ENCODE measurements at regions not wholly inside any gene's neighbourhood (a gene's known extent, or its start where the extent isn't known, plus 50 kb on each side); places are given as distances from the start of the nearest gene placed in this dataset.

GRCh38 chr5:167753725-167754490, 537.5 kb upstream of the WWC1 start:
- TF ChIP-seq CTCF (conservative IDR thresholded peaks at IDR 0.05; ENCODE audit: low read length): no peak
- no peak for TF ChIP-seq EZH2phosphoT487 (IDR thresholded peaks at IDR 0.05; ENCODE audit: borderline replicate concordance, low read depth, low read length)
